Erythroblast (primary cell): ENCODE measurements at regions not wholly inside any gene's neighbourhood (a gene's known extent, or its start where the extent isn't known, plus 50 kb on each side); places are given as distances from the start of the nearest gene placed in this dataset.
"Not testable (repeated sequence)": the region's sequence is repeated elsewhere in the genome, so short reads cannot be mapped to it uniquely, and the experiment has no call there.

Experiments used
- DNase-seq, 2 experiments: peaks; one replicate each; lab custom pipeline; 2025; lab: John Stamatoyannopoulos, UW
- GATA1 ChIP-seq: IDR thresholded peaks from 2 replicates; pipeline ENCODE4 v1.6.1; 2011; ENCODE audit warnings: low read depth, mild to moderate bottlenecking, control low read depth, low read length, moderate library complexity
- POLR2A ChIP-seq: IDR thresholded peaks from 2 replicates; pipeline ENCODE4 v1.6.1; 2011; ENCODE audit warnings: mild to moderate bottlenecking, low read length

GRCh38 chr3:80914854-80915253 lies 846.6 kb downstream of the GBE1 start:
- no peak for DNase-seq
- TF ChIP-seq GATA1 (no peak), POLR2A (no peak)

- DNase-seq, result no peak
- TF ChIP-seq GATA1, result no peak
- no peak for TF ChIP-seq POLR2A
These were observed 863.2 kb downstream of the GBE1 start for GRCh38 chr3:80898211-80898610.

- not testable (repeated sequence) for DNase-seq
These were observed 864.4 kb downstream of the GBE1 start for GRCh38 chr3:80897005-80897404.

GRCh38 chr3:80890571-80890970 lies 870.9 kb downstream of the GBE1 start:
- no peak for DNase-seq
- no peak for TF ChIP-seq POLR2A
- no peak for TF ChIP-seq GATA1

- no peak for DNase-seq
- TF ChIP-seq GATA1, result no peak
- TF ChIP-seq POLR2A, result no peak
These were observed 871.9 kb downstream of the GBE1 start for GRCh38 chr3:80889535-80889934.

GRCh38 chr3:80870476-80871041 lies 890.9 kb downstream of the GBE1 start:
- DNase-seq, result no peak
- TF ChIP-seq GATA1 (no peak), POLR2A (no peak)

- no peak for DNase-seq
- TF ChIP-seq GATA1, result no peak
- TF ChIP-seq POLR2A, result no peak
These were observed 906.0 kb downstream of the GBE1 start for GRCh38 chr3:80855482-80855881.

- TF ChIP-seq POLR2A (no peak), GATA1 (no peak)
- no peak for DNase-seq
These were observed 925.0 kb downstream of the GBE1 start for GRCh38 chr3:80836395-80836794.

- no peak for DNase-seq
- no peak for TF ChIP-seq POLR2A
- TF ChIP-seq GATA1, result no peak
These were observed 953.9 kb downstream of the GBE1 start for GRCh38 chr3:80807577-80807976.

- TF ChIP-seq GATA1 (no peak), POLR2A (no peak)
- no peak for DNase-seq
These were observed 954.8 kb downstream of the GBE1 start for GRCh38 chr3:80806673-80807072.

- DNase-seq, result no peak
These were observed 972.5 kb downstream of the GBE1 start for GRCh38 chr3:80788914-80789313.

GRCh38 chr3:80785875-80786274 lies 975.6 kb downstream of the GBE1 start:
- no peak for DNase-seq
- TF ChIP-seq GATA1 (no peak), POLR2A (no peak)

More at GRCh38 chr3:80788914-80789313, 972.5 kb downstream of the GBE1 start:
- TF ChIP-seq POLR2A (no peak), GATA1 (no peak)

- TF ChIP-seq POLR2A (no peak), GATA1 (no peak)
- no peak for DNase-seq
These were observed 976.0 kb downstream of the GBE1 start for GRCh38 chr3:80785475-80785874.

GRCh38 chr3:80771085-80771484 lies 990.4 kb downstream of the GBE1 start:
- TF ChIP-seq GATA1 (no peak), POLR2A (no peak)
- peak; percentile 33 to 62 for DNase-seq
